ENCODE measurements at regions not wholly inside any gene's neighbourhood (a gene's known extent, or its start where the extent isn't known, plus 50 kb on each side); places are given as distances from the start of the nearest gene placed in this dataset.

DNA sequence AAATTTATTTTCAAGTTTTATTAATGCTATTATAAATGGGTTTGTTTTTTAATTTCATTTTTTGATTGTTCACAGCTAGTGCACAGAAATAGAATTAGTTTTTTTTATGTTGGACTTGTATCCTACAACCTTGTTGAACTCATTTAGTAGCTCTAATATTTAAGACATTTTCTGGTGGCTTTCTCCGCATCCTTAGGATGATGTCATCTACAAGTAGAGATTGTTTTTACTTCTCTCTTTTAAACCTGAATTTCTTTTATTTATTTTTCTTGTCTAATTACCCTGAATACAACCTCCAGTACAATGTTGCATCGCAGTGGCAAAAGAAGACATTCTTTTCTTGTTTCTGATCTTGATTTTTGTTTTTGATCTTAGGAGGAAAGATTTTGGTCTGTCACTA is 142.6 kb upstream of the PRDM1 start (continued):
- TF ChIP-seq, protein P1, sequence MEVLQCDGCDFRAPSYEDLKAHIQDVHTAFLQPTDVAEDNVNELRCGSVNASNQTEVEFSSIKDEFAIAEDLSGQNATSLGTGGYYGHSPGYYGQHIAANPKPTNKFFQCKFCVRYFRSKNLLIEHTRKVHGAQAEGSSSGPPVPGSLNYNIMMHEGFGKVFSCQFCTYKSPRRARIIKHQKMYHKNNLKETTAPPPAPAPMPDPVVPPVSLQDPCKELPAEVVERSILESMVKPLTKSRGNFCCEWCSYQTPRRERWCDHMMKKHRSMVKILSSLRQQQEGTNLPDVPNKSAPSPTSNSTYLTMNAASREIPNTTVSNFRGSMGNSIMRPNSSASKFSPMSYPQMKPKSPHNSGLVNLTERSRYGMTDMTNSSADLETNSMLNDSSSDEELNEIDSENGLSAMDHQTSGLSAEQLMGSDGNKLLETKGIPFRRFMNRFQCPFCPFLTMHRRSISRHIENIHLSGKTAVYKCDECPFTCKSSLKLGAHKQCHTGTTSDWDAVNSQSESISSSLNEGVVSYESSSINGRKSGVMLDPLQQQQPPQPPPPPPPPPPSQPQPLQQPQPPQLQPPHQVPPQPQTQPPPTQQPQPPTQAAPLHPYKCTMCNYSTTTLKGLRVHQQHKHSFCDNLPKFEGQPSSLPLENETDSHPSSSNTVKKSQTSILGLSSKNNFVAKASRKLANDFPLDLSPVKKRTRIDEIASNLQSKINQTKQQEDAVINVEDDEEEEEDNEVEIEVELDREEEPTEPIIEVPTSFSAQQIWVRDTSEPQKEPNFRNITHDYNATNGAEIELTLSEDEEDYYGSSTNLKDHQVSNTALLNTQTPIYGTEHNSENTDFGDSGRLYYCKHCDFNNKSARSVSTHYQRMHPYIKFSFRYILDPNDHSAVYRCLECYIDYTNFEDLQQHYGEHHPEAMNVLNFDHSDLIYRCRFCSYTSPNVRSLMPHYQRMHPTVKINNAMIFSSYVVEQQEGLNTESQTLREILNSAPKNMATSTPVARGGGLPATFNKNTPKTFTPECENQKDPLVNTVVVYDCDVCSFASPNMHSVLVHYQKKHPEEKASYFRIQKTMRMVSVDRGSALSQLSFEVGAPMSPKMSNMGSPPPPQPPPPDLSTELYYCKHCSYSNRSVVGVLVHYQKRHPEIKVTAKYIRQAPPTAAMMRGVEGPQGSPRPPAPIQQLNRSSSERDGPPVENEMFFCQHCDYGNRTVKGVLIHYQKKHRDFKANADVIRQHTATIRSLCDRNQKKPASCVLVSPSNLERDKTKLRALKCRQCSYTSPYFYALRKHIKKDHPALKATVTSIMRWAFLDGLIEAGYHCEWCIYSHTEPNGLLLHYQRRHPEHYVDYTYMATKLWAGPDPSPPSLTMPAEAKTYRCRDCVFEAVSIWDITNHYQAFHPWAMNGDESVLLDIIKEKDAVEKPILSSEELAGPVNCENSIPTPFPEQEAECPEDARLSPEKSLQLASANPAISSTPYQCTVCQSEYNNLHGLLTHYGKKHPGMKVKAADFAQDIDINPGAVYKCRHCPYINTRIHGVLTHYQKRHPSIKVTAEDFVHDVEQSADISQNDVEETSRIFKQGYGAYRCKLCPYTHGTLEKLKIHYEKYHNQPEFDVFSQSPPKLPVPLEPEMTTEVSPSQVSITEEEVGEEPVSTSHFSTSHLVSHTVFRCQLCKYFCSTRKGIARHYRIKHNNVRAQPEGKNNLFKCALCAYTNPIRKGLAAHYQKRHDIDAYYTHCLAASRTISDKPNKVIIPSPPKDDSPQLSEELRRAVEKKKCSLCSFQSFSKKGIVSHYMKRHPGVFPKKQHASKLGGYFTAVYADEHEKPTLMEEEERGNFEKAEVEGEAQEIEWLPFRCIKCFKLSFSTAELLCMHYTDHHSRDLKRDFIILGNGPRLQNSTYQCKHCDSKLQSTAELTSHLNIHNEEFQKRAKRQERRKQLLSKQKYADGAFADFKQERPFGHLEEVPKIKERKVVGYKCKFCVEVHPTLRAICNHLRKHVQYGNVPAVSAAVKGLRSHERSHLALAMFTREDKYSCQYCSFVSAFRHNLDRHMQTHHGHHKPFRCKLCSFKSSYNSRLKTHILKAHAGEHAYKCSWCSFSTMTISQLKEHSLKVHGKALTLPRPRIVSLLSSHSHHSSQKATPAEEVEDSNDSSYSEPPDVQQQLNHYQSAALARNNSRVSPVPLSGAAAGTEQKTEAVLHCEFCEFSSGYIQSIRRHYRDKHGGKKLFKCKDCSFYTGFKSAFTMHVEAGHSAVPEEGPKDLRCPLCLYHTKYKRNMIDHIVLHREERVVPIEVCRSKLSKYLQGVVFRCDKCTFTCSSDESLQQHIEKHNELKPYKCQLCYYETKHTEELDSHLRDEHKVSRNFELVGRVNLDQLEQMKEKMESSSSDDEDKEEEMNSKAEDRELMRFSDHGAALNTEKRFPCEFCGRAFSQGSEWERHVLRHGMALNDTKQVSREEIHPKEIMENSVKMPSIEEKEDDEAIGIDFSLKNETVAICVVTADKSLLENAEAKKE (CRISPR knock-in tag; IDR thresholded peaks at IDR 0.05) = no peak
- no peak for TF ChIP-seq CREB1 (CRISPR knock-in tag; IDR thresholded peaks at IDR 0.05; ENCODE audit: low read depth)
- TF ChIP-seq, protein P2, sequence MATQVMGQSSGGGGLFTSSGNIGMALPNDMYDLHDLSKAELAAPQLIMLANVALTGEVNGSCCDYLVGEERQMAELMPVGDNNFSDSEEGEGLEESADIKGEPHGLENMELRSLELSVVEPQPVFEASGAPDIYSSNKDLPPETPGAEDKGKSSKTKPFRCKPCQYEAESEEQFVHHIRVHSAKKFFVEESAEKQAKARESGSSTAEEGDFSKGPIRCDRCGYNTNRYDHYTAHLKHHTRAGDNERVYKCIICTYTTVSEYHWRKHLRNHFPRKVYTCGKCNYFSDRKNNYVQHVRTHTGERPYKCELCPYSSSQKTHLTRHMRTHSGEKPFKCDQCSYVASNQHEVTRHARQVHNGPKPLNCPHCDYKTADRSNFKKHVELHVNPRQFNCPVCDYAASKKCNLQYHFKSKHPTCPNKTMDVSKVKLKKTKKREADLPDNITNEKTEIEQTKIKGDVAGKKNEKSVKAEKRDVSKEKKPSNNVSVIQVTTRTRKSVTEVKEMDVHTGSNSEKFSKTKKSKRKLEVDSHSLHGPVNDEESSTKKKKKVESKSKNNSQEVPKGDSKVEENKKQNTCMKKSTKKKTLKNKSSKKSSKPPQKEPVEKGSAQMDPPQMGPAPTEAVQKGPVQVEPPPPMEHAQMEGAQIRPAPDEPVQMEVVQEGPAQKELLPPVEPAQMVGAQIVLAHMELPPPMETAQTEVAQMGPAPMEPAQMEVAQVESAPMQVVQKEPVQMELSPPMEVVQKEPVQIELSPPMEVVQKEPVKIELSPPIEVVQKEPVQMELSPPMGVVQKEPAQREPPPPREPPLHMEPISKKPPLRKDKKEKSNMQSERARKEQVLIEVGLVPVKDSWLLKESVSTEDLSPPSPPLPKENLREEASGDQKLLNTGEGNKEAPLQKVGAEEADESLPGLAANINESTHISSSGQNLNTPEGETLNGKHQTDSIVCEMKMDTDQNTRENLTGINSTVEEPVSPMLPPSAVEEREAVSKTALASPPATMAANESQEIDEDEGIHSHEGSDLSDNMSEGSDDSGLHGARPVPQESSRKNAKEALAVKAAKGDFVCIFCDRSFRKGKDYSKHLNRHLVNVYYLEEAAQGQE (IDR thresholded peaks at IDR 0.05; ENCODE audit: unreplicated experiment) = no peak
- no peak for TF ChIP-seq NANOG (IDR thresholded peaks at IDR 0.05; ENCODE audit: borderline replicate concordance)
- TF ChIP-seq JUNB (IDR thresholded peaks at IDR 0.05; ENCODE audit: unreplicated experiment) = no peak
